NCI-H345 (cell line): ENCODE measurements at regions not wholly inside any gene's neighbourhood (a gene's known extent, or its start where the extent isn't known, plus 50 kb on each side); places are given as distances from the start of the nearest gene placed in this dataset.
"Not testable (repeated sequence)": the region's sequence is repeated elsewhere in the genome, so short reads cannot be mapped to it uniquely, and the experiment has no call there.

ENCODE experiments used
- DNase-seq: peaks from one replicate; lab custom pipeline; 2025; lab: John Stamatoyannopoulos, UW

GRCh38 chr17:74141612-74142011 is 61.9 kb upstream of the RPL38 start:
- no peak for DNase-seq

GRCh38 chr17:74143318-74143717 is 60.2 kb upstream of the RPL38 start:
- DNase-seq: not testable (repeated sequence)

- DNase-seq: no peak
Measured at GRCh38 chr17:74145756-74146155, 57.7 kb upstream of the RPL38 start.

- no peak for DNase-seq
Measured at GRCh38 chr17:74146196-74146595, 57.3 kb upstream of the RPL38 start.

- no peak for DNase-seq
Measured at GRCh38 chr17:74147056-74147835, 56.2 kb upstream of the RPL38 start.

- no peak for DNase-seq
Measured at GRCh38 chr17:74147966-74148365, 55.5 kb upstream of the RPL38 start.

- DNase-seq: no peak
Measured at GRCh38 chr17:74148446-74148845, 55.0 kb upstream of the RPL38 start.

- no peak for DNase-seq
Measured at GRCh38 chr17:74148901-74149596, 54.4 kb upstream of the RPL38 start.

- no peak for DNase-seq
Measured at GRCh38 chr17:74149597-74150427, 53.7 kb upstream of the RPL38 start.

- no peak for DNase-seq
Measured at GRCh38 chr17:74150428-74151025, 53.0 kb upstream of the RPL38 start.

GRCh38 chr17:74151551-74152315 is 51.7 kb upstream of the RPL38 start:
- DNase-seq: no peak

GRCh38 chr17:74152591-74153455 is 50.7 kb upstream of the RPL38 start:
- no peak for DNase-seq

- DNase-seq: no peak
Measured at GRCh38 chr17:74153456-74153810, 50.0 kb upstream of the RPL38 start.
